LHCN-M2 (cell line): ENCODE measurements at regions not wholly inside any gene's neighbourhood (a gene's known extent, or its start where the extent isn't known, plus 50 kb on each side); places are given as distances from the start of the nearest gene placed in this dataset.
A peak's percentile ranks its signal among the peaks of the same experiment; 100 is the strongest.

Experiments used
- DNase-seq: peaks from one replicate; pipeline ENCODE4 v3.0.0-alpha.2; 2012; ENCODE audit warnings: low read depth

DNA sequence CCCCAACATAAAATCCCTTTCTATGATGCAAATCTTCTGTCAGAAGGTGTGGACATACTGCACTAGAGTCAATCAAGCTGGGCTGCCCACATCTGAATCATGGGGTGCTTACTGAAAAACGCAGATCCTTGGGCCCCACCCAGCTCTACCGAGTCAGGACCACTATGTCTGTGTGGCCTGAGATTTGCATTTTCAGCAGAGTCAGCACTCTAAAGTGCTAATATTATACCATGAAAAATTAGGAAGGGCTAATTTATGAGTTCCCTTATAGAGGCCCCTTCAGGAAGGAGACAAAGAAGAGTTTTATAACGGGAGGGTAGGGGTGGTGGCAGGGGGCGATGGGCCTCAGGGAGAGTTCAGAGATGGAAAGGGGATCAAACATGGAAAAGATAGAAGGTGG, 163.3 kb upstream of the NABP1 start:
- DNase-seq = no peak

DNA sequence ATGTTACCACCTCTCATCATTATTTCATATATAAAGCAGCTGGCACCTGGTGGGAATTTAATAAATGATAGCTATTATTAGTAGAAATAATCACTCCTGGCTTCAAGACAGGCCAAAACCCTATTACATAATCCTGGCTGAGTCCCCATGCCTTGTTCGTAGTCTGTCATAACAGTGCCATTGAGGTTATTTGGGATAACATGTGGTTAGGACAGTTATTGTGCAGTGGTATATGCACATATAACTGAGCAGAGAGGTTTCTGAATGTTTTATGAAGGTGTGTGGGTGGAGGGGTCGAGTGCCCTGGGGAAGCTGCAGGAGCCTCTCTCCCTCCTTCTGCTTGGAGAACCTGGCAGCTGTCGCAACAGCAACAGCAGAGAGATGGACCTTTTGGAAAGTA, 162.4 kb upstream of the NABP1 start:
- DNase-seq = no peak

GRCh38 chr2:191516260-191516659, 161.7 kb upstream of the NABP1 start:
- no peak for DNase-seq

DNA sequence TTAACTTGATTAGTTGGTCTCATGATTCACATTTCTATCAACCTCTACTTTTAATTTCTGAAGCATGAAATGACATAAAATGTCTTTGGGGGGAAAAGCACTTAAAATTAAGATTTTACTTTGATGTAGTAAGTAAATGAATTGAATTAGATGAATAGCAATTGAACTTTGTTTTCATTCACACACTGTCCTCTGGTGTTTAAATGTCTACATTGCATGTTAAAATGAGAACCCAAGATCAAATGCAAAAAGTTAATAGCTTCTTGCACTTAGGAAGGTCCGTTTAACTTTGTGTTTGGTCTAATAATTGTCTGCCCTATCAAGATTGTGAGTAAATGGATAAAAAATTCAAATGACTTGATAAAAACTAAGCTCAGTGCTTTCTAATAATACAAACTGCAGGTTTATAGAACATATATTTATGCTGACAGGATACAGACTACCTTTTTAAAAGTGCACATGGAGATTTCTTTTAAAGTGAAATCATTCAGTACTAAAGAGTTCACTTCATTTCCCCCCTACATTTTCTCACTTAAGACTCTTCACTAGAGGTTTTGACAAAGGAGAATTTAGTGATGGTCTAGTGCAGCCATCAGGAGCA, 156.2 kb upstream of the NABP1 start:
- DNase-seq = peak; percentile 26

DNA sequence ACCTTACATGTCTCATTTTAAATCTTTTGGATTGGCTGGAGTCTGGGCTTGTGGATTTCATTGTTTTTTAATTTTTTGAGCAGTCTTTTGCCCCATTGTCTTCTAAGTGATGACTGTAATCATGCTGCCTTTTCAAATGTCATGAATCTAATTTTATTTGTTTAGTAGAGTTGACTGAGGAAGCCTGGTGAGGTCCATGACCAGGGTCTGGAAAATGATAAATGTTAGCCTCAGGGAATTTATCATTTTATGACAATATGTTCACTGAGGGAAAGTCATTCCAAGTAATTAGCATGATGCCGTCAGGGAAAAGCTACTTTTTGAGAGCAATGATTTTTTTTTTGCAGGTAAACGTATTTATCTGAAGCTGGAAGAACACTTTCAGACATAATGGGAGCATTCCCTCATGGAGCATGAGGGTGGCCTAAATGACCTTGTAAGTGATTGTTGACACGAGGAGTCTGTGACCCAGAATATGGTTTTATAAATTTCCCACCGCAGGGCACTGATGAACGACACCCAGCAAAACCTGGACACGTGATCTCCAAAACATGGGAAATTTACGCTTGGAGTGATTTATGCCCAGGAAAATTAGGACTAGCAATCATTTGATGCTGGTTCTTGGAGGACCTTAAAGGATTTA, 155.3 kb upstream of the NABP1 start:
- DNase-seq = no peak

DNA sequence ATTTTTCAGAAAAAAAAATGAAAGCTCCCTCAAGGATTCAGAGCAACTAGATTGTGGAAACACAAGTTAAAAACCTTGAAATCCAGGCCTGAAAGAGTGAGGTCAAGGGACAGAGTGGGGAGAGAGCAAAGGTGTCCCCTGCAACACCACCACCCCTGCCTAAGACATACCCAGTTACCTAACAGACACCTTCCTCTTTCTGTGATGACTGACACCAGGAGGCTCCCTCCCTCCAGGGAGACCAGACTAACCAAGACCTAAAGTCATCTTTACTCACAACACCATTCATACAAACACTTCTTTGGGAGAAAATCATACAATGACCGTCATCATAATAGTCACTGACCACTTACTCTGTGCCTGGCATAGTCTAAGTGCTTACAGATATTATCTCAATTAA, 151.8 kb upstream of the NABP1 start:
- no peak for DNase-seq

DNA sequence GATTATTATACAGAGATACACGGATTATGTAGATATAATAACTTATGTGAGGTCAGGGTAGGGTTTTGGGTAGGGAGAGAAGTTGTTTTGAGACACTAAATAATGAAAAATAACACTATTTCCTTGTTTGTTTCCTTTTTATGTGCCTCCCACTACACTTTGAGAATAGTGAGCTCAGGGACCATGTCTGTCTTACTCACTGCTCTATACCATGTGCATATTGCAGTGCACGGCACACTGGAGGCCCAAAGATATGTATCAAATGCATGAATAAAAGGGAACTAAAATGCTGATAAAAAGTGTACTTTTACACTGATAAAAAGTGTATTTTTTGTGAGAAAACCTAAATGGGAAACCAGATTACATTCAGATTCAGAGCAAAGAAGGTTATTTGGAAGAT, 151.4 kb upstream of the NABP1 start:
- no peak for DNase-seq

DNA sequence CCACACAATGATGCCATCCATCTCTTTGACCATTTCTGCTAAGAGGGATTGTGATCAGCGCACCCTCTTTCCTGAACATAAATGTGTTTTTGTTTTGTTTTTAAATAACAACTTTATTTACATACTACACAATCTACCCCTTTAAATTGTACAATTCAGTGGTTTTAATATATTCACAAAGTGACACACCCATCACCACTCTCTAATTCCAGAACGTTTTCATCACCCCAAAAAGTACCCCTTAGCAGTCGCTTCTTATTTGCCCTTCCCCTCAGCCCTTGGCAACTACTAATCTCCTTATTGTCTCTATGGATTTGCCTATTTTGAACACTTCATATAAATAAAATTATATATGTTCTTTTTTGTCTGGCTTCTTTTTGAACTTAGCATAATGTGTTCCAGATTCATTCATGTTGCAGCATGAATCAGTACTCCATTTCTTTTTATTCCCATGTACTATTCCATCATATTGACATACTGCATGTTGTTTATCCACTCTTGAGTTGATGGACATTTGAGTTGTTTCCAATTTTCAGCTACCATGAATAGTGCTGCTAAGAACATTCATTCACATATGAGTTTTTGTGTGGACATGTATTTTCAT, 150.9 kb upstream of the NABP1 start:
- no peak for DNase-seq

DNA sequence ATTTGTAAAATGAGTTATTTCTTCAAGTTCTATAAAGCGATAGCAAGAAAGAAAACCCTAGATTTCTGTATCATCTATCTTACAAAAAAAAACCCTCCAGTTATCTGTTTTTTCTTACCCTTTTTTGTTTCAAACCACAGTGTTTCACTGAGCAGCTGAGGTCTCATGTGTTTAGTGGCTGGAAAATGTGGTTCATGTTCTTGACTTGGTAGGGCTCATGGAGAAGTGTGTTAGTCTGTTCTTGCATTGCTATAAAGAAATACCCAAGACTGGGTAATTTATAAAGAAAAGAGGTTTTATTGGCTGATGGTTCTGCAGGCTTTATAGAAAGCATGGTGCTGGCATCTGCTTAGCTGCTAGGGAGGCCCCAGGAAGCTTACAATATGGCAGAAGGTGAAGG, 147.3 kb upstream of the NABP1 start:
- no peak for DNase-seq

GRCh38 chr2:191533693-191534180, 144.2 kb upstream of the NABP1 start:
- no peak for DNase-seq

GRCh38 chr2:191537921-191538320, 140.0 kb upstream of the NABP1 start:
- DNase-seq = no peak

GRCh38 chr2:191538334-191538903, 139.5 kb upstream of the NABP1 start:
- no peak for DNase-seq

DNA sequence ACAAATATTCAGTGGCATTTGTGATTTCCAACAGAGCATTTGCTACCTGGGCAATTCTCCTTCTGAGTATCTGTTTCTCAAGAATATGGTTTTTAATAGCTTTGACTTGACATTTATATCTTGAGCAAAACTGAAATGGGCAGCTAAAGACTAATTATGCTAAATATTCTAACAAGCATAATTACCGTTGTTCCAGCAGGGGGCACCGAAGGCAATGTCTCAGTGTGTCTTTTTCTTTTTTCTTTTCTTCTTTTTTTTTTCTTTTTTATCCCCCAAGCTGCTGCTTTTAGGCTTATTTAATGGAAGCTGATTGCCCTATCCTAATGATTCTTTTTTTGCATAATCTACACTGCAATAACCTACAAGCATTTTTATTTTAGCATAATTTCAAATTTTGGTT, 138.9 kb upstream of the NABP1 start:
- peak; percentile 14 for DNase-seq

GRCh38 chr2:191540681-191541080, 137.3 kb upstream of the NABP1 start:
- no peak for DNase-seq

DNA sequence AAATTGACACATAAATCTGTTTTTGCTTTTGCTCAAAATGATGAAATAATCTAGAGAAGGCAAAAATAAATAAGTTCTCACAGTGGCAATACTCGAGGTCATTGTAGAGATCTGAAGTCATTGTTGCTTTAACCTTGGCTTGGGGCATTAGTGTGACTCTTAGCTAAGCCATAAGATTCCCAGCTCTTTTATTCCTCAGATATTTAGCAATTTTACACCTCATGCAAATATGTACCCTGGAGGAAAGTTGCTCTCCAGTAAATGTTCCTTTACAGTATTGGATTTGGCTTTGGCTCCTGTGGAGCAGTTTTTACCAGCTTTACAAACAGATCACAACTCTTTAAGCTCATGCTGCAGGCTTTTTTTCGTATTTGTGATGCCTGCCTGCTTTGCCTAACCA, 134.2 kb upstream of the NABP1 start:
- DNase-seq = no peak

DNA sequence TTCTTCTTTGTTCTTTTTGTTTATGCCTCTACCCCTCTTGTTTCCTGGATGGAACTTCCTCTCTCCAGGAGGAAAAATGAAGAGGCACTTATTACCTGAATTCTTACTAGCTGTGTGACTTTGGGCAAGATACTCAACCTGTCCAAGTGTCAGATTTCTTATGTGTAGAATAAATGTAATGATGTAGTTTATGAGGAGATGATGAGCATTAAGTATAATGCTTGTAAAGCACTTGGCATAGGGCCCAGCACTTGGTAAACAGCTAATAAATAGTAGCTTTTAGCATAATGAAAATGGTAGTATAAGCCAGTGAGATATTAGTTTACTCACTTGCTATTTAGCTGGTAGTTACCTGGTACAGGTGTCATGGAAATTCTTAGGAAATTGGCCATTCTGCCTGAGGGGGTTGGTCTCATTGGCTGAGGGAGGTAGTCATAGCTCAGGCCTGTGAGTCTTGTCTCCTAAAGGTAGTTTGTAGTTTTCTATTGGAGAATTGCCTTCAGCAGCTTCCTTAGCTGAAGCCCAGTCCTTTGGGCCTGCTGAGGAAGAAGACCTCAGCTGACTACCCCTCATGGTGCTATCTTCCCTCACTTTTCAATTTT, 133.4 kb upstream of the NABP1 start:
- DNase-seq = no peak

DNA sequence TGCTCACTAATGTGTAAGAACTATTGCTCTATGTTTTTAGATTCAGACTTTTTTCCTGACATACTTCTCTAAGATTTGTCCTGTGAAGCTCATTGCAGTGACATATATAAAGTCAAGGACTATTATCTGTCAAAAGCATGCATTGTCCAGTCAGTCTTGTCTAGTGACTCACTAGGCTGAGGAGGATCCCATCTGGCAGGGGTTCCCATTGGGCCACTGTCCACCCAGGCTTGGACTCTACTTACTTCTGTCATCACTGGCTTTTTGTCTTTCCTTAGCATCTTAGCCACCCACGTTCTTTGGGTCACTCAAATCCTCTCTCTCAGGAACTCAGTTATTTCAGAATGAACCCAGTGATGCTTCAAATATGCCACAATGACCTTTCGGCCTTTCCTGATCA, 132.6 kb upstream of the NABP1 start:
- DNase-seq = no peak

DNA sequence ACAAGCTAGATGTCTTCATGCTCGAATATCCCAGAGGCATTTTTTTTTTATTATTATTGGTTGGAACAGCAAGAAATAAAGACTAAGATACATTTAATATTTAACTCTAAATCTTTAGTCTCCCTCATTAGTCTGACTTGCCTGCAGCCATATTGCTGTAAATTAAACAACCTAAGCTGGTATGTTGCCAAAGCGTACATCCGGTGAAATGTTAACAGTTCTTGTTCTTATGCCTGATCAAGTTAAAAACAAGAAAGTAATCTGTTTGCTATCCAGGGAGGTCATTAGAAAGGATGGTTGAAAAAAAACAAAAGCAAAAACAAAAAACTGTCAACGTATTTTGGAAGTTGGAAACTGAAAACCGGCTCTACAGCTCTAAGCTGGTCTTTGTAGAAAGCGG, 125.9 kb upstream of the NABP1 start:
- DNase-seq = no peak

DNA sequence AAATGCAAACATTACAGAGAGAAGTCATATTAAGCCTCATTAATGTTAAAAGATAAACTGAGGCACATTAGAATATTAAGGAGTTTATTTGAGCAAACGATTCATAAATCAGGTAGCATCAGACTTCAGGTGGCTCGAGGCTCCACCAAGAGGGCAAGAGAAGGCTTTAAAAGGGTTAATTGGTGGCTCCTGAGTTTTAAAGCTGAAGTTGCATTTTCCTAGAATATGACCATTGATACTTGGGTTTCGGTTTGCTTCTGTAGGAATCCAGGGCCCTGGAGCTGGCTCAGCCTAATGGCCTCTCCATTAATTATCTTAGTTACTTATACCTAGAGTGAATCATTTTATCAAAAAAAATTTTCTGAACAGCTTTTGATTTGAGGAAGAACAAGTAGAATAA, 123.7 kb upstream of the NABP1 start:
- no peak for DNase-seq

GRCh38 chr2:191555092-191555742, 122.7 kb upstream of the NABP1 start:
- peak; percentile 73 for DNase-seq

GRCh38 chr2:191556463-191556862, 121.5 kb upstream of the NABP1 start:
- peak; percentile 13 for DNase-seq

- DNase-seq = no peak
Observed at GRCh38 chr2:191557841-191558240, 120.1 kb upstream of the NABP1 start.
